Rectal smooth muscle tissue (tissue), 1 donor: ENCODE measurements at regions not wholly inside any gene's neighbourhood (a gene's known extent, or its start where the extent isn't known, plus 50 kb on each side); places are given as distances from the start of the nearest gene placed in this dataset.

Experiments used
- H3K27ac ChIP-seq: one replicate; pipeline ENCODE4 v1.7.0; 2013; ENCODE audit warnings: low read depth, low read length, inconsistent platforms
- H3K27me3 ChIP-seq: one replicate; pipeline ENCODE4 v1.7.0; 2013; ENCODE audit warnings: low read length; ENCODE audit not compliant: control insufficient read depth, insufficient read depth
- H3K36me3 ChIP-seq: one replicate; pipeline ENCODE4 v1.7.0; 2013; ENCODE audit warnings: low read length; ENCODE audit not compliant: control insufficient read depth, insufficient read depth
- H3K4me1 ChIP-seq: one replicate; pipeline ENCODE4 v1.7.0; 2013; ENCODE audit warnings: low read length; ENCODE audit not compliant: control insufficient read depth, insufficient read depth
- H3K4me3 ChIP-seq: one replicate; pipeline ENCODE4 v1.7.0; 2013; ENCODE audit warnings: low read length
- H3K9ac ChIP-seq: one replicate; pipeline ENCODE4 v1.7.0; 2013; ENCODE audit warnings: low read length

GRCh38 chr4:157882901-157883300, 289.9 kb downstream of the GASK1B start:
- no peaks in the 10 kb centered on the region for H3K4me1 ChIP-seq
- H3K36me3 ChIP-seq, result no peaks in the 10 kb centered on the region
- H3K27me3 ChIP-seq, result no peaks in the 10 kb centered on the region
- H3K9ac ChIP-seq, result no peak overlapping the region
- no peak overlapping the region for H3K4me3 ChIP-seq
- H3K27ac ChIP-seq, result no peak overlapping the region

GRCh38 chr4:157880761-157881160, 292.1 kb downstream of the GASK1B start:
- no peak overlapping the region for H3K4me3 ChIP-seq
- H3K36me3 ChIP-seq, result no peaks in the 10 kb centered on the region
- no peak overlapping the region for H3K27ac ChIP-seq
- H3K27me3 ChIP-seq, result no peaks in the 10 kb centered on the region
- no peak overlapping the region for H3K9ac ChIP-seq
- H3K4me1 ChIP-seq, result no peaks in the 10 kb centered on the region

- Histone ChIP-seq H3K9ac (no peak overlapping the region), H3K36me3 (no peaks in the 10 kb centered on the region), H3K27ac (no peak overlapping the region), H3K27me3 (no peaks in the 10 kb centered on the region), H3K4me3 (no peak overlapping the region), H3K4me1 (no peaks in the 10 kb centered on the region)
Measured at GRCh38 chr4:157854819-157855218, 318.0 kb downstream of the GASK1B start.

- Histone ChIP-seq H3K4me1 (no peaks in the 10 kb centered on the region), H3K27ac (no peak overlapping the region), H3K36me3 (no peaks in the 10 kb centered on the region), H3K27me3 (no peaks in the 10 kb centered on the region), H3K4me3 (no peak overlapping the region), H3K9ac (no peak overlapping the region)
Measured at GRCh38 chr4:157840648-157841047, 332.2 kb downstream of the GASK1B start.

- H3K9ac ChIP-seq, result no peak overlapping the region
- no peaks in the 10 kb centered on the region for H3K27me3 ChIP-seq
- no peaks in the 10 kb centered on the region for H3K36me3 ChIP-seq
Measured at GRCh38 chr4:157840034-157840433, 332.8 kb downstream of the GASK1B start.

GRCh38 chr4:157838366-157838765, 334.5 kb downstream of the GASK1B start:
- H3K9ac ChIP-seq, result no peak overlapping the region
- H3K27ac ChIP-seq, result no peak overlapping the region
- no peaks in the 10 kb centered on the region for H3K27me3 ChIP-seq
- no peaks in the 10 kb centered on the region for H3K4me1 ChIP-seq
- H3K36me3 ChIP-seq, result no peaks in the 10 kb centered on the region
- H3K4me3 ChIP-seq, result no peak overlapping the region

More at GRCh38 chr4:157840034-157840433, 332.8 kb downstream of the GASK1B start:
- Histone ChIP-seq H3K4me1 (no peaks in the 10 kb centered on the region), H3K4me3 (no peak overlapping the region), H3K27ac (no peak overlapping the region)

GRCh38 chr4:157837071-157837703, 335.6 kb downstream of the GASK1B start:
- no peak overlapping the region for H3K4me3 ChIP-seq
- no peak overlapping the region for H3K27ac ChIP-seq
- H3K36me3 ChIP-seq, result no peaks in the 10 kb centered on the region
- no peak overlapping the region for H3K9ac ChIP-seq
- H3K4me1 ChIP-seq, result no peaks in the 10 kb centered on the region
- no peaks in the 10 kb centered on the region for H3K27me3 ChIP-seq

GRCh38 chr4:157832596-157832995, 340.2 kb downstream of the GASK1B start:
- Histone ChIP-seq H3K27ac (no peak overlapping the region), H3K4me3 (no peak overlapping the region), H3K27me3 (no peaks in the 10 kb centered on the region), H3K36me3 (no peaks in the 10 kb centered on the region), H3K4me1 (no peaks in the 10 kb centered on the region), H3K9ac (no peak overlapping the region)

- Histone ChIP-seq H3K27me3 (no peaks in the 10 kb centered on the region), H3K27ac (no peak overlapping the region), H3K36me3 (no peaks in the 10 kb centered on the region), H3K4me1 (no peaks in the 10 kb centered on the region), H3K9ac (no peak overlapping the region), H3K4me3 (no peak overlapping the region)
Measured at GRCh38 chr4:157824021-157824420, 348.8 kb downstream of the GASK1B start.

- Histone ChIP-seq H3K27ac (no peak overlapping the region), H3K36me3 (no peaks in the 10 kb centered on the region), H3K4me3 (no peak overlapping the region), H3K9ac (no peak overlapping the region), H3K27me3 (no peaks in the 10 kb centered on the region), H3K4me1 (no peaks in the 10 kb centered on the region)
Measured at GRCh38 chr4:157821814-157822213, 351.0 kb downstream of the GASK1B start.

GRCh38 chr4:157819693-157820464, 352.9 kb downstream of the GASK1B start:
- Histone ChIP-seq H3K9ac (no peak overlapping the region), H3K27ac (no peak overlapping the region), H3K4me1 (no peaks in the 10 kb centered on the region), H3K4me3 (no peak overlapping the region), H3K27me3 (no peaks in the 10 kb centered on the region), H3K36me3 (no peaks in the 10 kb centered on the region)

GRCh38 chr4:157818946-157819692, 353.7 kb downstream of the GASK1B start:
- no peaks in the 10 kb centered on the region for H3K36me3 ChIP-seq
- no peak overlapping the region for H3K9ac ChIP-seq
- no peak overlapping the region for H3K4me3 ChIP-seq
- no peaks in the 10 kb centered on the region for H3K4me1 ChIP-seq
- H3K27ac ChIP-seq, result no peak overlapping the region
- H3K27me3 ChIP-seq, result no peaks in the 10 kb centered on the region
